SIG-M5 (cell line): ENCODE measurements at regions not wholly inside any gene's neighbourhood (a gene's known extent, or its start where the extent isn't known, plus 50 kb on each side); places are given as distances from the start of the nearest gene placed in this dataset.

Source experiments
- DNase-seq: peaks from one replicate; lab custom pipeline; 2025; lab: John Stamatoyannopoulos, UW

DNA sequence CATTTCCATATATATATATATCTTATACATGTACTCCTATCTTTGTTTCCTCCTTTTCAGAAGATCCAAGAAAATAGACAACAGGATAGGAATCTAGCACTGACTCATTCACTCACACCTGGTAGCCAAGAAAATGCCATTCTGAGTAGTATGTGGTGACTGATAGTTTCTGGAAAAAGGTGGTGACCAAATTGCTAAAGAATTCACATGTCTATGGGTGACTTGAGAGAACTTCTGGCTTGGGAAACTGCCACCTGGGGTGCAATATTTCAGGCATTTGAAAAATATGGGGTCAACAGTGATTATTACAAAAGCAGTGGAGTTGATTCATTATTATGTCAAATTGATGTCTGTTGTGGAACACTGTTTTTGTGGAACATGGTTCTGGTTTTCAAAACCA, 605.1 kb downstream of the PCDH18 start:
- DNase-seq, result no peak

DNA sequence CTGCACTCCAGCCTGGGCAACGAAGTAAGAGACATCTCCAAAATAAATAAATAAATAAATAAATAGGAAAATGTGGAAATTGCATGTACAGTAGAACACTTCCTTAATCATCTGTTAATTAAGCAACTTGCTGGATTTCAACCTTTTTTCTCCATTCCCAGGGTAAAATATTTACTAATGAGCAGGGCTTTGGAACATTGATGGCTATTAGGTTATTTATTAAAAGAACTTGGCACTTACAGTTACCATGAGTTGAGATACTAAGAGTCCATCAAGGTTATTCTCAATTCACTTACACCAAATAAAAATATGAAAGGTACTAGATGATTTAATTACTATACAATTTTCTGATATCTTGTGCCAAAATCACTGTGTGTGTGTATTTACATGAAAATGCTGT, 607.1 kb downstream of the PCDH18 start:
- DNase-seq, result no peak

DNA sequence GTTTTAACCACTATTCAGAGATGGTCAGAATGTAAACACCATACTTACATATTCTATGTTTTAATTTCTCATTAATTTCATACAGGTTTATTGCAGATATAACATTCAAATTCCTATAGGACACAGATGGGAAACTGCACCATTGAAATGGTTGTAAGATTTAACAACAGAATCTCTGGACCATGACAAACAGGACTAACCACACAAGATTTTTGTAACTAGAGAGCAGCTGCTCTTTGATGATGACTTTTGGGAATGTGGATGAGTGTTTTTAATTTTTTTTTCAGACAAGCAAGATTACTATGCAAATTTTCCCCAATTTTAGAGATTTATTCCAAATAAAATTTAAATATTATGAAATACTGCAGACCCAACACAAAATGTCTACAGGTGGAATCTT, 610.2 kb downstream of the PCDH18 start:
- no peak for DNase-seq

DNA sequence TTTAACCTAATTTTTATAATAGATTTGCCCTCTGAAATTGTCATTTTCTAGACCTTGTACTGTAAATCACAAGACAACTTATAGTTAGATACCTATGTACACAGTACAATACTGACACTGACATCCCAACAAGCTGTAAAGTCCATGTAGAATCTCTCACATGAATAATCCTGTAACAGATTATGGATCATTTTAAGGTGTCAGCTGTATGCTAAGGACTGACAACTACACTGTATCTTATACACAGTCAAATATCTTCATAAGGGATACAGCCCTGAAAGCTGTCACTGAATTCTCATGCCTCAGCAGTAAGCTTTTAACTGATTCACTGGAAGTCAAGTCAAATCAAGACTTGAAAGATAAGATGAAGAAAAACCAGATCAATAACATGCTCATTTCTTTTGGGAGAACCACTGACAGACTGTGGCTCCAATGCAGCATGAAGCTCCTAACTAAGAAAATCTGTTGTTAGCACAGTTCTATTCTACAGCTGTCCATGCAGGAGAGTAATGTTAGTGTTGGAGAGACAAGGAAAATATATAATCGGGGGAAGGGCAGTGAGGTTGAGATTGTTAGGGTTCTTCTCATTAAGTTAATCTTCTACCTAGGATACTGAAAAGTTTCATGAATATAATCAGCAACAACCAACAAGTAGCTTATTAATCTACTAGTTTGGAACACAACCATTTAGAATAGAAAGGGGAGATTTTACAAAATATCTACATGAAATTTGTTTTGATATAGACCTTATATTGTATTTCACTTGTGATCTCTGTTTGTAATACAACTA, 612.0 kb downstream of the PCDH18 start:
- no peak for DNase-seq

DNA sequence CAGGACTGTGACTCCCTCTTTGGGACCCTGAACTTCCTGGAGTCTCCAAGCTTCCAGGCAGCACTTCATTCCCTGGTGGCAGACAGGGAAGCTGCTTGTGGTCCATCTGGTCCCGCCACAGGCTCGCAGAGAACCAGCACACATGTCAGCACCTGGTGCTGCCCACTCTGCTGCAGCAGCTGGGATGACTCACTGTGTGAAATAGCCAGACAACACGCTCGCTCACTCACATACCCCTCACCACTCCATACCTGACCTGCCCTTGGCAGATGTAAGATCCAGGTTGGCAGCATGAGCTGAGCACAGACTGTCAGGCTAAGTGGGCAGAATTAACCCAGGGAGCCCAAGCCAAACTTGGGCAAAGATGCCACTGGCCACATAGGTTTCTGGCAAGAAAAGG, 613.5 kb downstream of the PCDH18 start:
- no peak for DNase-seq

DNA sequence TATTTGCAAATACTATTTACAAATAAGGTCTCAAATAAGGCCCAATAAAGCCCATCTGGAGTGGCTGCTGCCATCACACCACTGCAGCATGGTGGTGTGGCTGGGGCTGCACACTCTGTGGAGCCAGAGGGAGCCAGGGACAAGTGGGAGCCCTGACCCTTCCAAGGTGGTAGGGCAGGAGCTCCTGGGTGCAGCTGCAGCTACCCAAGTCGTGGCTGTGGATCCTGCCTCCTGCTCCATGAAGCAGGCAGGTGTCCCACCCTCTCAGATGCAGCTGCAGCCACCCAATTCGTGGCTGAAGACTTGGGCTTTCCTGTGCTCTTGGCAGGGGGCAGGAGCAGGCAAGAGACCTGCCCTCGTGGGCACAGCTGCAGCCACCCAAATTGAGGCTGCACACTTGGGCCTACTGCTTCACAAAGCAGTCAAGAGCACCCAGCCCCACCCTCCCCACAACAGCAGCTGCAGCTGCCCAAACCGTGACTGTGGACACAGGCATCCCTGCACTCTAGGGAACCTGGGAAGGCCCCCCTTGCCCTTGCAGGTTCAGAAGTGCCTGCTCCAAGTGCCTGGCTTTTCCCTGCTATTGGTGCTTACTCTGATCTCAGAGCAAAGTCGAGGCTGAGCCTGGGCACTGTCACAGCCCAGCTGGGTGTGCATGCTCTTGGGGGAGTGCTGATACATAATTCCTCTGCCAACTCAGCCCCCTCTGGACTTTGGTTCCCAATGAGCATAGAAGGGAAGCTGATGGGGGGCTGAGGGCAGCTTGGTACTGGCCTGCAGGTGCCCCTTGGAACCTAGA, 614.8 kb downstream of the PCDH18 start:
- DNase-seq, result no peak

DNA sequence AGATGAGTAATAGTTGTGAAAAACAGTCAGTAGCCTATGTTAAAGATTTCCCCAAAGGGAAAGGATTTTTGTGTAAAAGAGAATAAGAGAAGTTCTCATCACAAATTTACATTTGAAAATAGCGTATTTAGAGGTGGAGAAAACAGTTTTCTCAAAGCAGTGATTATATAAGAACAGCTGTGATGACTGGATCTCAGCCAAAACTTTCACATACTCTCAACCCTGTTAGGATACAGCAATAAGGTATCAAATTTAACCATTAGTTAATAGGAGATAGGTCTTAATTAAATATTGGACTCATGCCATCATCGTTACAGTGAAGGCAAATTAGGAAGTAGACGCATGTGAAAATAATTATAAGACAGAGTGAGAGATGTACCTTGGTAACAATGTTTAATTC, 622.7 kb downstream of the PCDH18 start:
- DNase-seq, result no peak

DNA sequence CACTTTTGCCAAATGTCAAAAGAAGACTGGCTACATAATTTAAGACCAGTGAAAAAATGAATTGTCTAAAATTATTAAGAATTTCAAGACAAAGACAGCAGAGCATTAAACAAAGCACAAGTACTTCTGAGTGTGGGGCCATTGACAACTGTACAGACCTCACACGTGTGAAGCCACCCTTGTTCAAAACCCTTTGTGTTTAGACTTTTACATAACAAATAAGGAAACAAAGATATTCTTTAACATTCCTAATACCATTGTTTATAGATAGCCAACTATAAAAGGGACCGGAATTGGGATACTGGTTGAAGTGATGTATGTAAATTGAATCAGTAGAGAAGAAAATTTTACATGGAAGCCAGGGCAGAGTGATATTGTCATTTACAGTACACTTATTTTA, 624.2 kb downstream of the PCDH18 start:
- DNase-seq, result no peak

DNA sequence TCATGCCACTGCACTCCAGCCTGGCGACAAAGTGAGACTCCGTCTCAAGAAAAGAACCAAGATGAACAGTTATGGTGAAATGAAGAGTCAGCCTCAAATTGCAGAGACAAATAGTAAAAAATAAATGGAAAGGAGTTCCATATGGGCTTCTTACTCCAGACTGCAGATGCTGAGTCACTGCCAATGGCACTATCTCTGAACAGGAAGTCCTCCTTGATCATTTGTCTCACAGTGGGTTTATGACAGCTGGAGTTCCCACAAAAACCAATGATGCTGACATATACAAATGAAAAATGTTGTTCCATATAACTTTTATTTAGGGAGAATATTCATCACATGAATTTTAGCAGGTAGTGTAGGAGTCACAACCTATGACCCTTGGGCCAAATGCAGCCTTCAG, 631.6 kb downstream of the PCDH18 start:
- DNase-seq, result no peak

DNA sequence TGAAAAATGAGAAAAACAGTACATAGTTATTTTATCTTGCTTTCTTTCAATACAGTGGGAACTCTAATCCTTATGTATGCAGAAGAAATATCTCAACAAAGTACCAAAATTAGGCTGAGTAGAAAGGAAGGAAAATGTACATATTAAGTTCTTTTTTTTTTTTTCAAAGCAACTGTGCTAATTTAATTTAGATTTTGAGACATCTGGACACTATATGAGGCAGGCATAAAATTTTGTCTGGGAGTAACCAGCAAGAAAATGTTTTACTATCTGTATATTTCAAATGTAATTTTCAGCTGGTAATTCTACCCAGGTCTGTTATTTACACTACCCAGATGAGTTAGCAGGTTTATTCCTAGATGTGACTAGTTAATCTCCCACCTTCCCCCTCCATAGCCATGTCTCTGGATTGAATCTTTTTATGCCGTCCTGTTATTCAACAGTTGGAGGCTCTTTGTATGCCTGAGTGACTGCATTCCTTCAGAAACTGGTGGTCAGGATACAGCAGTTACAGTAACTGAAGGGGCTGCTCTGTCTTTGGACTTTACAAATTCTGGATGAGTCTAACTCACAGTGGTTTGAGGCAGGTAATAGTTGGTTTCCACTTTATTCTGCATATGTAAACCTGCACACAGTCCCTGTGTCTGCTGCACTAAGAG, 633.6 kb downstream of the PCDH18 start:
- DNase-seq, result no peak

DNA sequence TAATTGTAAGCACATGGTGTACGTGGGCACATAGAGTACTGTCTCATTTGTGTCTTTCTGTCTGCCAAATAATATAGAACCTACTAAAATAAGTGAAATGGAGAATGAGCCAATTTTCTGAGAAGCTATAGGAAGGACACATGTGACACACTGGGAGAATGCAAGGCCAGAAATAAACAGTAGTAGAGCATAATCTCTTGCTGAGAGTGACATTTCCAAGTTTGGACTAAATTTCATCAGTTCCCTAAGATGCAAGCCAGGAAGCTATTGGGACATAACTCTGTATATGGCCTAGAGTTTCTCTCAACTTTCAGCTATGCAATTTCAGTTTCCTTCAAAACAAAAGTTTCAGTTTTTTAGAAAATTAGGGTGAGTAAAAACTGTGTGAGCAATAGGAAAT, 638.7 kb downstream of the PCDH18 start:
- DNase-seq, result no peak

DNA sequence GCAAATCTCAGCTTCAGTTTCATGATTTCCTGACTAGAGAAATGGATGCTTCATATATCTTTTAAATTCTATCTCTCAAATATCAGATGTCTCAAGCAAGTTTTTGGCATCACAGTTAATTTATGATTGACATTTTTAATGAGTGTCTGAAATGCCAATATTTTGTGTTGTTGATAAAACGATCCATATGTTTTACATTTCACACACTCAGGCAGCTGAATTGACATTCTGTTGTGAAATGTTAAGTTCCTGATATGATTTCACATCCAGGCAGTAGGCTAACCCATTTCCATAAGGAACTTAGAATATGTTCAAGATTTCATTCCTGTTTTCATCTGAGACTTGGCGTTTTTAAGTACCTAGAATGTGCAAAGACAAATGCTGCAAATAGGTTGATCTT, 650.6 kb downstream of the PCDH18 start:
- DNase-seq, result no peak

DNA sequence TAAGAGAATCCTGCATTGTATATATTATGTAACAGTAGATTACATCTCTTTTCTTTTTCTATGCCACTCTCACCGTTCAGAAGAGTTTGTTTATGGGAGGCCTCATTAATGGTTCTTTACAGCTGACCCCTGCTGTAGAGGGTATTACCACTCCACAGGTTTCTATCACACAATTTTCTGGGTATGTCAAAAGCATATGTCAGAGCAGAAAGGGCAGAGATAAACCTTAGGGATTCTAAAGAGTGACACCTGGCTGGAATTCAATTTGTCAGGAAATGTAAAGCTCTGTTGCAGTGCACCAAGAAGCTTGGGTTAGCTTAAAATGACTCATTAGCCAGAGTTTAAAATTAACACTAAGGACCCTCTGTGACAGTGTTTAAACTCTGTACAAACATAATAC, 658.7 kb downstream of the PCDH18 start:
- no peak for DNase-seq

DNA sequence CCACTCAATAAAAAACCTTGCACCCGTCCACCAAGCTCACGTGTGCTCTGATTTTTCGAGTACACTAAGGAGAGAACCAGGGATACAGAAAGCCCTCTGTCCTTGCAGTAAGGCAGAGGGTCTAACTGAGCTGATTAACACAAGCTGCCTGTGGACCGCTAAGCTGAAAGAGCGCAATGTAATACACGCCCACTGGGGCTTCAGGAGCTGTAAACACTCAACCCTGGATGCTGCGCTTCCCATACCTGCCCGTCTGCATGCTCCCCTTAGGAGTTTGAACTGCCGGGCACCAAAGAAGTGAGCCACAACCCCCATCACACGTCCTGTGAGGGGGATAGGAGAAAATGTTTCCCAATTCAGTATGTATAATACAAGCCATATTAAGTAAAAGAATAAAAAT, 664.8 kb downstream of the PCDH18 start:
- DNase-seq, result no peak

DNA sequence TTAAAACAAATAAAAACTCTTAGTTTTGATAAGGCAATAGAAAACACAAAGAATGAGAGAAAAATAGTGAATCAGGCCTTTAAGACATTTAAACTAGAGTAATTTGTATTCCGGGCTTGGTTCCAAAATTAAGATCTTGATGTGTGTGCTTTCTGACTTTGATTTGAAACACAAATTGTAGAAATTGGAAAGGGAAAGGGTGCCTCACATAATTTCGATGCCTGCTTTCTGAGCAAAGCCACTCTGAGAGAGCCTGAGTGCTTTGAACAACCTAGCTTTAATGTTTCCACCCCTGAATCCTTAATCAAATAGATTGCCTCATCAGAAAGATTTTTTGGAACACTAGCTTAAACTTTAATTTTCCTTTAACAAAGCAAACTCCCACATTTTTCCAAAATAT, 666.8 kb downstream of the PCDH18 start:
- no peak for DNase-seq

DNA sequence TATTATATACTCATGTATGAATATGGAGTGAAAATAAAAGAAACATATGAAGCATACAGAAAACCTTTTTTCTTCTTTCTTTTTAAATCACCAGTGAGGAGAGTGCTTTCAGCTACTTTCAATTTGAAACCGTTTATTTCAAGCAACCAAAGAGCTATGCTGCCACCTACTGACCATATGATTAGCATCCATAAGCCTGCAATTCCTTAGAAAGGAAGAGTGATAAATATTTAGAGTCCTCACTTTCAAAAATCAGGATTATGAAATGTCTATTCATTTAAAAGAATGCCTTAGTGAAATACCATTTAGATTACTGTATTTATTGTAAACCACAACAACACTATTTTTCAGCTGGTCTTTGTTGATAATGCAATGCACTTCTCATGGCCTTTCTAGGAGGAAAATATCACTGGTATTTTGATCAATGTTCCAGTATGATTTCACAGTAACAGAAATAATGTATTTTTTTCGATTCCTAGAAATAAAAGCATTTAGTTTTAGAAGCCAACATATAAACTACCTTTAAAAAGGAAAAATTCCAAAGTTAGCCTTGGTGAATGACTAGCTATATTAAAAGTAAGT, 667.6 kb downstream of the PCDH18 start:
- peak; percentile 1 for DNase-seq

DNA sequence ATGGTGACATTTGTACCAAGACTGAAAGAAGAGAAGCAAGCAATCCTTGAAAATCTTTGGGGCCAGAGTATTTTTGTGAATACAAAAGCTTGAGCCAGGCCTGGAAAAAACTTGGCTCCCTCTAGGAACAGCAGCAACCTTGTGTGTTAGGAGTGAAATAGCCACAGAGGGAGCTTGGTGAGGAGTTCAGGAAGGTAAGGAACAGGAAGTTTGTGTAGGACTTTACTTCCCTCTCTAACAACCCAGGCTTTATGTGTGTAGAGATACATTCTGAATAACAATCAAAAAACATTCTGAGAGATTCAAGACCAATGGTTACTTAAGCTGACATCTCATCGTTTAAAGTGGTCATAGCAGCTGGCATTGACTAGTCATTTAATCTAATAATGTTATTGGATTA, 668.5 kb downstream of the PCDH18 start:
- DNase-seq, result no peak

DNA sequence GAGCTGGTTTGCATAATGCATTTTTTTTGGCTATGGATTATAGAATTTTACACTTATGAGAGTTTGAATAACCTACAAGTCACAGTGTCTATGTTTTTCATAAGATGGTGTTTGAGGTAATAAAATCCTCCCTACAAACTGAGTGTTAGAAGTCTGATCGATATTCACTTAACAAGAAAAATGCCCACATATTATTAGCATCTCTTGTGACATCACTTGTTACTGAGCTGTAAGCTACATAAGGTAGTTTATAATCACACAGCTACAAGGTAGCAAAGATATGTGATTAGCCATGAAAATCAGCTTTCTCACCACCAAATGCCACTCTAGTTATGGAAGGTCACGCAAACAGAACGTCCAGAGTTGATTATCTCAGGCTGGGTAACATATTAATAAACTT, 669.6 kb downstream of the PCDH18 start:
- DNase-seq, result no peak

DNA sequence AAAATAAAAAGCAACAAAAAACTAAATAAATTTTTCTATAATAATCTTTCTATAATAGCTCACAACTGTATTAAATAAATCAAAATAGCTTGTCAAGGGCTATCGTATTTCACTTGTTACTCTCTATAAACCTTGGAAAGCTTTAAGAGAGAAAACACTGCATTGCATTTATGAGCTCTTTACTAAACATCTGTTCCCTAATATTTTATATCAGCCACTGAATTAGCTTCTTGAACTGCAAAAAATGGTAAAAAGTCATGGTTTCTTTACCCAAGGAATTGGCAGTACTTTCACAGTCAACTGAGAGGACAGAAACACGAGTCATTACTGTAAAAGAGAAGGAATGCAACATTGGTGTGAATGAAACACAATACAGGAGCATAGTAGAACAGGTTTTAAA, 671.2 kb downstream of the PCDH18 start:
- DNase-seq, result no peak

DNA sequence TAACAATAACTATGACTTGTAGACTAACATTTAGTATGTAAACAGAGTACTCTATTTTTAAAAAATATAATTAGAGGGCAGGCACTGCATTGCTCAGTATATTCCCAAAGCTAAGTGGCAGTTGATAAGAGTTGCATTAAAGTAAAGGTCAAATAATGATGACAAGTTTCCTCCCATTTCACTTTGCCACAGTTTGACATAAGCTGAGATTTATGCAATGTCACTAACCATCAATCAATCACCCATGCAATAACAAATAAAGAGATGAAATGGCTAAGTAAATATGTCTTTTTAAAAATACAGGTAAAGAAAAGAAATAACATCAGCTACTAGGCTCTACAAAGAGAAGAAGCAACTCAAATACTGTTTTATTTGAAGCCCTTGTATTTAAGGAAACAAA, 673.4 kb downstream of the PCDH18 start:
- no peak for DNase-seq

DNA sequence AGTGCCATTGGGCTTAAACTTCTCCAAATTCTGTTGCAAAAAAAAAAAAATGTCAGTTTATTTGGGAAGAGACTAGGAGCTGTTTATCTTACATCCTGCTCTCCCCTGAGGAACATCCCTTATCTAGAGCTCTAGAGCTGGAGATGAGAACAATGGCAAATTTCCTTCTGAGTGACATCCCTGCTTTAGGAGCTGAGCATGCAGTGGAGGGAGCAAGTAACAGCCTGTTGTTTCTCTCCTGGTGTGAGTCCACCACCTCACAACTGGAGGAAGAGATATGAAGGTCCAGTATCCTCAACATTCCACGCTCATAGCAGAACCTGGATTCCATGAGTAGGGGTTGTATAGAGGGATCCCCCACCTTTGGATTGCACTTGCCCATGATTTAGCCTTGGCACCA, 676.4 kb downstream of the PCDH18 start:
- DNase-seq, result no peak

DNA sequence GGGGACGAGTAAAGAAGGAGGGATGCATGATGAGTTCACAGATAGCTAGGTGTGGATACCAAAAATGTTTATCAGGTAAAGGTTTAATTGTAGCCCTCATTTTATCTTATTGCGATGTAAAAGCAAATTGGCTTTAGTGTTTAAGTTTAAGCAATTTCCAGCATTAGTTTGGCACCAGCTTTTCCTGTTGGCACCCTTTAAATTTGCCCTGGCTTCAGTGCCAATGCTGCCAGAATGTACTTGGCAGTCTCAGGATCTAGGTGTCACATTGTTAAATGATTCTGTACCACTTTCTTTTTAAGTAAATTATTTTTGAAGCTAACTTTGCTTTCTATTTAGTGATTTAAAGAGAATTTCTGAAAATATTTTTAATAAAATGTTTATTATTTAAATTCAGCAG, 681.8 kb downstream of the PCDH18 start:
- no peak for DNase-seq
